HepG2 (cell line): ENCODE measurements at regions not wholly inside any gene's neighbourhood (a gene's known extent, or its start where the extent isn't known, plus 50 kb on each side); places are given as distances from the start of the nearest gene placed in this dataset.
A peak's percentile ranks its signal among the peaks of the same experiment; 100 is the strongest.

ENCODE experiments used
- CEBPB ChIP-seq: IDR thresholded peaks from 2 replicates; pipeline ENCODE4 v1.6.1; 2011; ENCODE audit warnings: low read depth, low read length, improper control_type of control experiment, borderline replicate concordance
- KLF6 ChIP-seq: IDR thresholded peaks from 2 replicates; pipeline ENCODE4 v1.8.0; 2016; ENCODE audit warnings: missing biosample characterization, missing genetic modification reagents
- MIER2 ChIP-seq: IDR thresholded peaks from 2 replicates; pipeline ENCODE4 v1.6.1; 2016; ENCODE audit warnings: missing biosample characterization, missing genetic modification reagents
- RAD21 ChIP-seq: fragments of 450-650 bp; formaldehyde crosslinking; IDR thresholded peaks from 2 replicates; pipeline ENCODE4 v1.5.0; 2020; ENCODE audit warnings: mild to moderate bottlenecking
- STAG1 ChIP-seq: sonication (generic); formaldehyde crosslinking; IDR thresholded peaks from 2 replicates; pipeline ENCODE4 v1.4.0; 2020; ENCODE audit warnings: missing genetic modification reagents
- ZFX ChIP-seq: sonication (generic); formaldehyde crosslinking; IDR thresholded peaks from 2 replicates; pipeline ENCODE4 v1.4.0; 2020; ENCODE audit warnings: mild to moderate bottlenecking, low read depth, missing genetic modification reagents, moderate library complexity
- ZMAT3 ChIP-seq: sonication (generic); formaldehyde crosslinking; conservative IDR thresholded peaks from 2 replicates; pipeline ENCODE4 v1.7.0; 2021; ENCODE audit warnings: missing genetic modification reagents
- ZNF234 ChIP-seq: sonication (generic); formaldehyde crosslinking; conservative IDR thresholded peaks from 2 replicates; pipeline ENCODE4 v1.5.1; 2020; ENCODE audit warnings: mild to moderate bottlenecking, missing genetic modification reagents
- ZNF713 ChIP-seq: sonication (generic); formaldehyde crosslinking; IDR thresholded peaks from 2 replicates; pipeline ENCODE4 v1.4.0; 2020; ENCODE audit warnings: mild to moderate bottlenecking, missing genetic modification reagents
- TF ChIP-seq, protein P1 (sequence below), 2 experiments: fragments of 450-650 bp in 1 of 2; sonication (generic) in 1 of 2; formaldehyde crosslinking; IDR thresholded peaks; 2 replicates each; pipeline versions ENCODE4 v1.5.0 to v1.8.0; 2020 to 2022; ENCODE audit warnings: mild to moderate bottlenecking in 1 of 2, missing genetic modification reagents in 1 of 2
- TF ChIP-seq, protein P2 (sequence below): sonication (generic); formaldehyde crosslinking; IDR thresholded peaks from 2 replicates; pipeline ENCODE4 v1.4.0; 2020; ENCODE audit warnings: low read depth, mild to moderate bottlenecking, missing genetic modification reagents
- TF ChIP-seq, protein P3 (sequence below): IDR thresholded peaks from 2 replicates; pipeline ENCODE4 v1.6.1; 2016; ENCODE audit warnings: missing compliant biosample characterization, missing genetic modification reagents, borderline replicate concordance
- TF ChIP-seq, protein P4 (sequence below): IDR thresholded peaks from 2 replicates; pipeline ENCODE4 v1.6.1; 2012; ENCODE audit warnings: low read depth, low read length, improper control_type of control experiment
- TF ChIP-seq, protein P5 (sequence below): sonication (generic); formaldehyde crosslinking; IDR thresholded peaks from 2 replicates; pipeline ENCODE4 v1.4.0; 2020; ENCODE audit warnings: low read depth, mild to moderate bottlenecking, missing genetic modification reagents
- TF ChIP-seq, protein P6 (sequence below): sonication (generic); formaldehyde crosslinking; IDR thresholded peaks from 2 replicates; pipeline ENCODE4 v1.5.0; 2020; ENCODE audit warnings: mild to moderate bottlenecking, missing genetic modification reagents, moderate library complexity

DNA sequence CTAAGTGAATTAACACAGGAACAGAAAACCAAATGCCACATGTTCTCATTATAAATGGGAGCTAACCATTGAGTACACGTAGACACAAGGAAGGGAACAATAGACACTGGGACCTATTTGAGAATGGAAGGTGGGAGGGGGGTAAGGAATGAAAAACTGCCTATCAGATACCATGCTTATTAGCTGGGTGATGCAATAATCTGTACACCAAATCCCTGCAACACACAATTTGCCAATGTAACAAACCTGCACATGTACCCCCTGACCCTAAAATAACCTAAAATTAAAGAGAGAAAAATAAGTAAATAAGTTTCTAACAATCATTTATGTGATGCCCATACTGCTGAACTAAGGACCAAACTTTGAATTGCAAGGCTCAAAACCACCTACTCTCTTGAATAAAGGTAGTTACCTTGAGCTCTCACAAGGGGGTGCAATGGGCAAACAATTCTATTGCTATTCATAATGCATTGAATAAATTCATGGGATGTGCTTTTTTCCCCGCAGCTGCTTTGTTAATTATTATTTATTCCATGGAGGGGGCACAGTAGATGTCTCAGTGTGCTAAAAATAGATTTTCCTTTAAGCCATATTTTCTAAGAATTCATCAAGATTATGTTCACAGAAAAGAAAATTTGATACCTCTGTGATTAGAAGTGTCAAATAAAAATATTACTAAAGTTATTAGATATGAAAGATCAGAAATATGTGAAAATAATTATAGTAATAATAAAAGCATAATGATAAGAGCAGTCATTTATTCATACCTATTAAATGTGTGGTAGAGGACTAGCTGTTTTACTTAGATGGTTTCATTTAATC is 76.2 kb upstream of the PTPN3 start (continued):
- TF ChIP-seq, protein P1, sequence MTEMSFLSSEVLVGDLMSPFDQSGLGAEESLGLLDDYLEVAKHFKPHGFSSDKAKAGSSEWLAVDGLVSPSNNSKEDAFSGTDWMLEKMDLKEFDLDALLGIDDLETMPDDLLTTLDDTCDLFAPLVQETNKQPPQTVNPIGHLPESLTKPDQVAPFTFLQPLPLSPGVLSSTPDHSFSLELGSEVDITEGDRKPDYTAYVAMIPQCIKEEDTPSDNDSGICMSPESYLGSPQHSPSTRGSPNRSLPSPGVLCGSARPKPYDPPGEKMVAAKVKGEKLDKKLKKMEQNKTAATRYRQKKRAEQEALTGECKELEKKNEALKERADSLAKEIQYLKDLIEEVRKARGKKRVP (CRISPR knock-in tag; IDR thresholded peaks at IDR 0.05), result 0 out of 4 replicates have a peak, but pooled peaks of 1 of the 2 experiments have one; percentile 30
- TF ChIP-seq, protein P2, sequence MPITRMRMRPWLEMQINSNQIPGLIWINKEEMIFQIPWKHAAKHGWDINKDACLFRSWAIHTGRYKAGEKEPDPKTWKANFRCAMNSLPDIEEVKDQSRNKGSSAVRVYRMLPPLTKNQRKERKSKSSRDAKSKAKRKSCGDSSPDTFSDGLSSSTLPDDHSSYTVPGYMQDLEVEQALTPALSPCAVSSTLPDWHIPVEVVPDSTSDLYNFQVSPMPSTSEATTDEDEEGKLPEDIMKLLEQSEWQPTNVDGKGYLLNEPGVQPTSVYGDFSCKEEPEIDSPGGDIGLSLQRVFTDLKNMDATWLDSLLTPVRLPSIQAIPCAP (CRISPR knock-in tag), result no peak
- TF ChIP-seq CEBPB, result peak; percentile 69; the same call in 1 of the 2 replicates
- TF ChIP-seq ZFX (CRISPR knock-in tag), result no peak
- TF ChIP-seq, protein P3, sequence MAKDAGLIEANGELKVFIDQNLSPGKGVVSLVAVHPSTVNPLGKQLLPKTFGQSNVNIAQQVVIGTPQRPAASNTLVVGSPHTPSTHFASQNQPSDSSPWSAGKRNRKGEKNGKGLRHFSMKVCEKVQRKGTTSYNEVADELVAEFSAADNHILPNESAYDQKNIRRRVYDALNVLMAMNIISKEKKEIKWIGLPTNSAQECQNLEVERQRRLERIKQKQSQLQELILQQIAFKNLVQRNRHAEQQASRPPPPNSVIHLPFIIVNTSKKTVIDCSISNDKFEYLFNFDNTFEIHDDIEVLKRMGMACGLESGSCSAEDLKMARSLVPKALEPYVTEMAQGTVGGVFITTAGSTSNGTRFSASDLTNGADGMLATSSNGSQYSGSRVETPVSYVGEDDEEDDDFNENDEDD (CRISPR knock-in tag), result no peak
- no peak for TF ChIP-seq ZNF713
- no peak for TF ChIP-seq MIER2 (CRISPR knock-in tag)
- no peak for TF ChIP-seq ZNF234 (CRISPR knock-in tag)
- TF ChIP-seq, protein P4, sequence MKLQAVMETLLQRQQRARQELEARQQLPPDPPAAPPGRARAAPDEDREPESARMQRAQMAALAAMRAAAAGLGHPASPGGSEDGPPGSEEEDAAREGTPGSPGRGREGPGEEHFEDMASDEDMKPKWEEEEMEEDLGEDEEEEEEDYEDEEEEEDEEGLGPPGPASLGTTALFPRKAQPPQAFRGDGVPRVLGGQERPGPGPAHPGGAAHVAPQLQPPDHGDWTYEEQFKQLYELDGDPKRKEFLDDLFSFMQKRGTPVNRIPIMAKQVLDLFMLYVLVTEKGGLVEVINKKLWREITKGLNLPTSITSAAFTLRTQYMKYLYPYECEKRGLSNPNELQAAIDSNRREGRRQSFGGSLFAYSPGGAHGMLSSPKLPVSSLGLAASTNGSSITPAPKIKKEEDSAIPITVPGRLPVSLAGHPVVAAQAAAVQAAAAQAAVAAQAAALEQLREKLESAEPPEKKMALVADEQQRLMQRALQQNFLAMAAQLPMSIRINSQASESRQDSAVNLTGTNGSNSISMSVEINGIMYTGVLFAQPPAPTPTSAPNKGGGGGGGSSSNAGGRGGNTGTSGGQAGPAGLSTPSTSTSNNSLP, result peak; percentile 62; the same call in 1 of the 2 replicates
- no peak for TF ChIP-seq KLF6
- TF ChIP-seq RAD21 (CRISPR knock-in tag), result peak; percentile 46; the same call in 1 of the 2 replicates
- TF ChIP-seq, protein P5, sequence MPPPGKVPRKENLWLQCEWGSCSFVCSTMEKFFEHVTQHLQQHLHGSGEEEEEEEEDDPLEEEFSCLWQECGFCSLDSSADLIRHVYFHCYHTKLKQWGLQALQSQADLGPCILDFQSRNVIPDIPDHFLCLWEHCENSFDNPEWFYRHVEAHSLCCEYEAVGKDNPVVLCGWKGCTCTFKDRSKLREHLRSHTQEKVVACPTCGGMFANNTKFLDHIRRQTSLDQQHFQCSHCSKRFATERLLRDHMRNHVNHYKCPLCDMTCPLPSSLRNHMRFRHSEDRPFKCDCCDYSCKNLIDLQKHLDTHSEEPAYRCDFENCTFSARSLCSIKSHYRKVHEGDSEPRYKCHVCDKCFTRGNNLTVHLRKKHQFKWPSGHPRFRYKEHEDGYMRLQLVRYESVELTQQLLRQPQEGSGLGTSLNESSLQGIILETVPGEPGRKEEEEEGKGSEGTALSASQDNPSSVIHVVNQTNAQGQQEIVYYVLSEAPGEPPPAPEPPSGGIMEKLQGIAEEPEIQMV (CRISPR knock-in tag), result no peak
- no peak for TF ChIP-seq ZMAT3 (CRISPR knock-in tag)
- TF ChIP-seq, protein P6, sequence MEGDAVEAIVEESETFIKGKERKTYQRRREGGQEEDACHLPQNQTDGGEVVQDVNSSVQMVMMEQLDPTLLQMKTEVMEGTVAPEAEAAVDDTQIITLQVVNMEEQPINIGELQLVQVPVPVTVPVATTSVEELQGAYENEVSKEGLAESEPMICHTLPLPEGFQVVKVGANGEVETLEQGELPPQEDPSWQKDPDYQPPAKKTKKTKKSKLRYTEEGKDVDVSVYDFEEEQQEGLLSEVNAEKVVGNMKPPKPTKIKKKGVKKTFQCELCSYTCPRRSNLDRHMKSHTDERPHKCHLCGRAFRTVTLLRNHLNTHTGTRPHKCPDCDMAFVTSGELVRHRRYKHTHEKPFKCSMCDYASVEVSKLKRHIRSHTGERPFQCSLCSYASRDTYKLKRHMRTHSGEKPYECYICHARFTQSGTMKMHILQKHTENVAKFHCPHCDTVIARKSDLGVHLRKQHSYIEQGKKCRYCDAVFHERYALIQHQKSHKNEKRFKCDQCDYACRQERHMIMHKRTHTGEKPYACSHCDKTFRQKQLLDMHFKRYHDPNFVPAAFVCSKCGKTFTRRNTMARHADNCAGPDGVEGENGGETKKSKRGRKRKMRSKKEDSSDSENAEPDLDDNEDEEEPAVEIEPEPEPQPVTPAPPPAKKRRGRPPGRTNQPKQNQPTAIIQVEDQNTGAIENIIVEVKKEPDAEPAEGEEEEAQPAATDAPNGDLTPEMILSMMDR, result peak; percentile 69
- peak; percentile 79 for TF ChIP-seq STAG1 (CRISPR knock-in tag)
